Erythroblast (primary cell): ENCODE measurements at regions not wholly inside any gene's neighbourhood (a gene's known extent, or its start where the extent isn't known, plus 50 kb on each side); places are given as distances from the start of the nearest gene placed in this dataset.
A peak's percentile ranks its signal among the peaks of the same experiment; 100 is the strongest.

Source experiments
- DNase-seq, 2 experiments: peaks; one replicate each; lab custom pipeline; 2025; lab: John Stamatoyannopoulos, UW
- GATA1 ChIP-seq: IDR thresholded peaks from 2 replicates; pipeline ENCODE4 v1.6.1; 2011; ENCODE audit warnings: low read depth, mild to moderate bottlenecking, control low read depth, low read length, moderate library complexity
- POLR2A ChIP-seq: IDR thresholded peaks from 2 replicates; pipeline ENCODE4 v1.6.1; 2011; ENCODE audit warnings: mild to moderate bottlenecking, low read length

- no peak for TF ChIP-seq POLR2A
- no peak for TF ChIP-seq GATA1
Observed at GRCh38 chr14:65153101-65153500, 50.8 kb upstream of the MAX start.

GRCh38 chr14:65156568-65157366 is 54.5 kb upstream of the MAX start:
- DNase-seq, result no peak
- TF ChIP-seq GATA1, result no peak
- no peak for TF ChIP-seq POLR2A

More at GRCh38 chr14:65153101-65153500, 50.8 kb upstream of the MAX start:
- no peak for DNase-seq

GRCh38 chr14:65159281-65160062 is 57.2 kb upstream of the MAX start:
- DNase-seq, result no peak
- TF ChIP-seq GATA1 (no peak), POLR2A (no peak)

GRCh38 chr14:65160091-65160490 is 57.8 kb upstream of the MAX start:
- no peak for DNase-seq
- TF ChIP-seq POLR2A (no peak), GATA1 (no peak)

- no peak for DNase-seq
- no peak for TF ChIP-seq POLR2A
- TF ChIP-seq GATA1, result no peak
Observed at GRCh38 chr14:65162031-65162430, 59.7 kb upstream of the MAX start.

GRCh38 chr14:65164068-65164824 is 61.9 kb upstream of the MAX start:
- no peak for TF ChIP-seq GATA1
- no peak for TF ChIP-seq POLR2A
- DNase-seq, result peak; percentile 58 to 77

GRCh38 chr14:65164825-65165135 is 62.5 kb upstream of the MAX start:
- no peak for DNase-seq

GRCh38 chr14:65167072-65167645 is 64.8 kb upstream of the MAX start:
- peak; percentile 73 to 79 for DNase-seq

More at GRCh38 chr14:65164825-65165135, 62.5 kb upstream of the MAX start:
- TF ChIP-seq POLR2A (no peak), GATA1 (no peak)

GRCh38 chr14:65168840-65169239 is 66.5 kb upstream of the MAX start:
- DNase-seq, result no peak
- TF ChIP-seq GATA1, result no peak
- TF ChIP-seq POLR2A, result no peak

More at GRCh38 chr14:65167072-65167645, 64.8 kb upstream of the MAX start:
- TF ChIP-seq GATA1 (no peak), POLR2A (no peak)

GRCh38 chr14:65169351-65169750 is 67.0 kb upstream of the MAX start:
- TF ChIP-seq POLR2A, result no peak
- no peak for TF ChIP-seq GATA1
- no peak for DNase-seq

- DNase-seq, result no peak
- no peak for TF ChIP-seq GATA1
- no peak for TF ChIP-seq POLR2A
Observed at GRCh38 chr14:65170318-65170717, 68.0 kb upstream of the MAX start.

GRCh38 chr14:65170768-65171507 is 68.6 kb upstream of the MAX start:
- DNase-seq, result peak; percentile 43 to 47
- TF ChIP-seq POLR2A (no peak), GATA1 (no peak)

- TF ChIP-seq GATA1, result no peak
- TF ChIP-seq POLR2A, result no peak
- no peak for DNase-seq
Observed at GRCh38 chr14:65173973-65174693, 71.8 kb upstream of the MAX start.
